H1 (cell line): ENCODE measurements at regions not wholly inside any gene's neighbourhood (a gene's known extent, or its start where the extent isn't known, plus 50 kb on each side); places are given as distances from the start of the nearest gene placed in this dataset.

Source experiments
- CTCF ChIA-PET: fragments of 300-600 bp; sonication (Branson Sonifier 250); formaldehyde crosslinking; loops from one replicate; lab custom pipeline; 2021; ENCODE audit not compliant: partially characterized antibody; lab: Charles Lee
- POLR2A ChIA-PET: fragments of 300-600 bp; sonication (Branson Sonifier 250); formaldehyde crosslinking; loops from one replicate; lab custom pipeline; 2021; ENCODE audit warnings: inconsistent platforms; ENCODE audit not compliant: partially characterized antibody; lab: Charles Lee
- DNase-seq, 2 experiments: peaks; one replicate each; pipeline versions ENCODE4 v3.0.0 to v3.0.0-alpha.2; 2010 to 2022; ENCODE audit warnings: low spot score in 2 of 2, low read depth in 1 of 2, mixed read lengths in 1 of 2
- FAIRE-seq: peaks from 2 replicates; lab custom pipeline; 2011; peaks lifted over from hg19 to GRCh38; lab: Jason Lieb, UNC
- H2AFZ ChIP-seq: 2 replicates; pipeline ENCODE4 v1.8.1; 2012; ENCODE audit warnings: low read length, inconsistent platforms
- H2AK5ac ChIP-seq: 2 replicates; pipeline ENCODE4 v1.6.1; 2013; ENCODE audit warnings: low read depth, low read length
- H2BK120ac ChIP-seq: replicated peaks from 2 replicates; pipeline ENCODE3; 2013; ENCODE audit warnings: low read depth, low read length, inconsistent platforms
- H2BK12ac ChIP-seq: 2 replicates; pipeline ENCODE4 v1.6.1; 2013; ENCODE audit warnings: low read depth, low read length
- H2BK15ac ChIP-seq: 2 replicates; pipeline ENCODE4 v1.6.1; 2013; ENCODE audit warnings: low read length
- H2BK20ac ChIP-seq: 2 replicates; pipeline ENCODE4 v1.6.1; 2013; ENCODE audit warnings: low read length
- H2BK5ac ChIP-seq: 2 replicates; pipeline ENCODE4 v1.6.1; 2013; ENCODE audit warnings: low read depth, low read length
- H3K14ac ChIP-seq: 2 replicates; pipeline ENCODE4 v1.6.1; 2013; ENCODE audit warnings: inconsistent platforms; ENCODE audit not compliant: insufficient read length
- H3K18ac ChIP-seq: 2 replicates; pipeline ENCODE4 v1.6.1; 2013; ENCODE audit warnings: low read length; ENCODE audit errors: extremely low read depth
- H3K23ac ChIP-seq: 2 replicates; pipeline ENCODE4 v1.6.1; 2013; ENCODE audit warnings: inconsistent platforms; ENCODE audit not compliant: insufficient read length
- H3K23me2 ChIP-seq: 2 replicates; pipeline ENCODE4 v1.6.1; 2013; ENCODE audit warnings: low read depth, low read length
- H3K27ac ChIP-seq: 2 replicates; pipeline ENCODE4 v1.6.1; 2011; ENCODE audit warnings: low read depth, low read length, inconsistent platforms
- H3K27me3 ChIP-seq, 4 experiments: replicated peaks in 1 of 4; 1 replicate in 1 of 4; 2 replicates in 3 of 4; pipeline versions ENCODE4 v1.6.1 to v1.8.1; 2011 to 2013; ENCODE audit warnings: low read length in 3 of 4, mild to moderate bottlenecking in 3 of 4, inconsistent platforms in 2 of 4, mixed read lengths in 2 of 4, moderate library complexity in 1 of 4; ENCODE audit not compliant: control insufficient read depth in 3 of 4, insufficient read depth in 3 of 4; ENCODE audit errors: extremely low read depth in 1 of 4
- H3K36me3 ChIP-seq, 4 experiments: 2 replicates each; pipeline versions ENCODE4 v1.6.1 to v1.8.1; 2011 to 2013; ENCODE audit warnings: mild to moderate bottlenecking in 4 of 4, low read length in 3 of 4, moderate library complexity in 2 of 4, control low read depth in 1 of 4, inconsistent platforms in 1 of 4; ENCODE audit not compliant: insufficient read depth in 4 of 4, control insufficient read depth in 2 of 4
- H3K4ac ChIP-seq: replicated peaks from 2 replicates; pipeline ENCODE3; 2013; ENCODE audit warnings: low read length, low read depth, mixed read lengths, inconsistent platforms; ENCODE audit not compliant: insufficient read length
- H3K4me1 ChIP-seq, 4 experiments: replicated peaks in 1 of 4; 1 replicate in 1 of 4; 2 replicates in 3 of 4; pipeline versions ENCODE4 v1.6.1 to v1.8.1; 2011 to 2013; ENCODE audit warnings: low read length in 3 of 4, inconsistent platforms in 2 of 4, mixed read lengths in 1 of 4; ENCODE audit not compliant: insufficient read depth in 4 of 4, control insufficient read depth in 3 of 4
- H3K4me2 ChIP-seq, 2 experiments: 2 replicates each; pipeline versions ENCODE4 v1.6.1 to v1.8.1; 2011 to 2013; ENCODE audit warnings: low read depth in 2 of 2, low read length in 2 of 2, control low read depth in 1 of 2, inconsistent platforms in 1 of 2, mild to moderate bottlenecking in 1 of 2; ENCODE audit not compliant: insufficient read depth in 1 of 2
- H3K4me3 ChIP-seq, 4 experiments: fragments of 200-600, 300-600 bp in 1 of 4; sonication (generic), shearing (Covaris generic), sonication (Bioruptor Twin) in 1 of 4; 2 replicates each; pipeline versions ENCODE4 v1.5.1 to v1.8.1; 2011 to 2016; ENCODE audit warnings: low read length in 4 of 4, low read depth in 3 of 4, control low read depth in 2 of 4, inconsistent platforms in 2 of 4, mild to moderate bottlenecking in 2 of 4, mixed read lengths in 1 of 4, moderate library complexity in 1 of 4; ENCODE audit not compliant: insufficient read depth in 2 of 4; ENCODE audit errors: extremely low read depth in 1 of 4
- H3K56ac ChIP-seq: replicated peaks from 2 replicates; pipeline ENCODE3; 2013; ENCODE audit warnings: low read depth, mild to moderate bottlenecking, mixed read lengths, low read length, inconsistent platforms; ENCODE audit not compliant: insufficient read length
- H3K79me1 ChIP-seq: 2 replicates; pipeline ENCODE4 v1.6.1; 2013; ENCODE audit warnings: low read depth, low read length, control low read depth
- H3K79me2 ChIP-seq, 2 experiments: 2 replicates each; pipeline versions ENCODE4 v1.6.1 to v1.8.1; 2012 to 2013; ENCODE audit warnings: low read length in 2 of 2, mild to moderate bottlenecking in 2 of 2, inconsistent platforms in 1 of 2; ENCODE audit not compliant: insufficient read depth in 2 of 2, control insufficient read depth in 1 of 2
- H3K9ac ChIP-seq, 4 experiments: replicated peaks in 1 of 4; 1 replicate in 1 of 4; 2 replicates in 3 of 4; pipeline versions ENCODE4 v1.6.1 to v1.8.1; 2011 to 2013; ENCODE audit warnings: low read depth in 3 of 4, low read length in 3 of 4, control low read depth in 2 of 4, mild to moderate bottlenecking in 2 of 4, moderate library complexity in 2 of 4, inconsistent platforms in 1 of 4; ENCODE audit errors: extremely low read depth in 1 of 4
- H3K9me3 ChIP-seq, 2 experiments: 2 replicates each; pipeline versions ENCODE4 v1.6.1 to v1.8.1; 2012 to 2013; ENCODE audit warnings: mild to moderate bottlenecking in 2 of 2, moderate library complexity in 2 of 2, control low read depth in 1 of 2, inconsistent platforms in 1 of 2, low read depth in 1 of 2, low read length in 1 of 2, mixed read lengths in 1 of 2; ENCODE audit not compliant: insufficient read depth in 2 of 2
- H4K20me1 ChIP-seq, 2 experiments: replicated peaks in 1 of 2; 2 replicates each; pipeline versions ENCODE3 to v1.8.1; 2011 to 2013; ENCODE audit warnings: inconsistent platforms in 2 of 2, low read length in 2 of 2, mild to moderate bottlenecking in 1 of 2; ENCODE audit not compliant: insufficient read depth in 2 of 2, control insufficient read depth in 1 of 2
- H4K5ac ChIP-seq: 2 replicates; pipeline ENCODE4 v1.6.1; 2013; ENCODE audit warnings: low read length, low read depth, mixed read lengths, inconsistent platforms; ENCODE audit not compliant: insufficient read length
- H4K8ac ChIP-seq: 2 replicates; pipeline ENCODE4 v1.8.0; 2013; ENCODE audit warnings: mild to moderate bottlenecking, moderate library complexity, low read length, inconsistent platforms; ENCODE audit not compliant: insufficient read depth; ENCODE audit errors: extremely low read depth
- H4K91ac ChIP-seq: replicated peaks from 2 replicates; pipeline ENCODE3; 2013; ENCODE audit warnings: low read length, mixed read lengths, inconsistent platforms; ENCODE audit not compliant: insufficient read length
- ASH2L ChIP-seq: fragments of 200-600, 300-600 bp; sonication (generic); IDR thresholded peaks from one replicate; pipeline ENCODE4 v1.7.1; 2017; ENCODE audit warnings: low read length
- CEBPB ChIP-seq: IDR thresholded peaks from 2 replicates; pipeline ENCODE4 v1.6.1; 2012; ENCODE audit warnings: low read depth, low read length
- HDAC2 ChIP-seq, 2 experiments: fragments of 300-600 bp in 1 of 2; sonication (generic) in 1 of 2; IDR thresholded peaks; 2 replicates each; pipeline ENCODE4 v1.6.1; 2011 to 2012; ENCODE audit warnings: low read depth in 2 of 2, low read length in 2 of 2, mild to moderate bottlenecking in 2 of 2, moderate library complexity in 2 of 2, borderline replicate concordance in 1 of 2, inconsistent platforms in 1 of 2
- RBBP5 ChIP-seq: IDR thresholded peaks from 2 replicates; pipeline ENCODE4 v1.7.1; 2012; ENCODE audit warnings: low read depth, mild to moderate bottlenecking, inconsistent platforms, low read length, moderate library complexity, borderline replicate concordance
- ZNF274 ChIP-seq: IDR thresholded peaks from 2 replicates; pipeline ENCODE4 v1.7.0; 2012; ENCODE audit warnings: low read length, borderline replicate concordance; ENCODE audit errors: extremely low read depth
- WGBS, 2 experiments: shearing (Covaris generic) in 1 of 2; methylation state at CpG; one replicate each; pipeline versions ENCODE4 v1.1.6 to v1.1.7; 2013 to 2015; ENCODE audit warnings: low lambda C conversion rate in 2 of 2, mixed read lengths in 2 of 2, inconsistent platforms in 1 of 2, low coverage in 1 of 2, missing lambda C conversion rate in 1 of 2; ENCODE audit not compliant: insufficient replicate concordance in 2 of 2, insufficient coverage in 1 of 2, insufficient read length in 1 of 2; ENCODE audit errors: extremely low coverage in 1 of 2, missing lambda C conversion rate in 1 of 2; 5-methylcytosine and 5-hydroxymethylcytosine counted together
- TF ChIP-seq, protein P1 (sequence below): IDR thresholded peaks from 2 replicates; pipeline ENCODE4 v1.6.1; 2011; ENCODE audit warnings: low read length, improper control_type of control experiment

- H3K36me3 ChIP-seq, result no peaks in the 10 kb centered on the region
- no peaks in the 10 kb centered on the region for H4K20me1 ChIP-seq
- TF ChIP-seq RBBP5 (no peak), ZNF274 (no peak), ASH2L (no peak), CEBPB (no peak), HDAC2 (IDR thresholded peaks at IDR 0.05; ENCODE audit: borderline replicate concordance in 1 of 2, low read depth in 2 of 2, low read length in 2 of 2) (no peak)
- TF ChIP-seq, protein P1, sequence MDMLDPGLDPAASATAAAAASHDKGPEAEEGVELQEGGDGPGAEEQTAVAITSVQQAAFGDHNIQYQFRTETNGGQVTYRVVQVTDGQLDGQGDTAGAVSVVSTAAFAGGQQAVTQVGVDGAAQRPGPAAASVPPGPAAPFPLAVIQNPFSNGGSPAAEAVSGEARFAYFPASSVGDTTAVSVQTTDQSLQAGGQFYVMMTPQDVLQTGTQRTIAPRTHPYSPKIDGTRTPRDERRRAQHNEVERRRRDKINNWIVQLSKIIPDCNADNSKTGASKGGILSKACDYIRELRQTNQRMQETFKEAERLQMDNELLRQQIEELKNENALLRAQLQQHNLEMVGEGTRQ, result no peak
- TF ChIP-seq, all 59 proteins: peak for 0
- Histone ChIP-seq H3K4me3 (no peak overlapping the region), H3K9me3 (no peaks in the 10 kb centered on the region), H2BK15ac (no peak overlapping the region), H4K5ac (no peak overlapping the region), H3K27me3 (no peaks in the 10 kb centered on the region), H3K23me2 (no peaks in the 10 kb centered on the region; the same call in 1 of the 2 replicates), H2BK5ac (no peak overlapping the region), H3K18ac (no peak overlapping the region), H4K91ac (no peak overlapping the region), H2BK12ac (no peak overlapping the region), H3K4ac (no peak overlapping the region), H3K4me1 (peaks cover 0 to 5% (median 2%) of the 10 kb centered on the region in 4 experiments; a peak in 2 of 7 replicates), H3K79me2 (no peaks in the 10 kb centered on the region), H3K14ac (no peak overlapping the region), H2BK120ac (no peak overlapping the region), H3K9ac (no peak overlapping the region), H2AK5ac (no peak overlapping the region), H3K79me1 (no peaks in the 10 kb centered on the region), H3K27ac (no peak overlapping the region), H2BK20ac (no peak overlapping the region), H3K23ac (no peak overlapping the region), H4K8ac (no peak overlapping the region), H3K4me2 (no peak overlapping the region), H3K56ac (no peak overlapping the region), H2AFZ (no peak overlapping the region)
- ChIA-PET POLR2A (no interaction called here), CTCF (interaction anchor here (1.4 kb wide), 1 partner anchor 15 kb away, joined by 3 read pairs; no protein-coding TSS in a partner anchor)
- FAIRE-seq (no peak), DNase-seq (no peak)
- 97% methylated on average over 4 of the region's 4 CpGs; no CpG with 5 or more reads in 1 of the 2 experiments for WGBS, 2 experiments
Observed at GRCh38 chr18:61651880-61652268, 240.9 kb downstream of the RNF152 start.
